Natural killer cell (primary cell): ENCODE measurements at regions not wholly inside any gene's neighbourhood (a gene's known extent, or its start where the extent isn't known, plus 50 kb on each side); places are given as distances from the start of the nearest gene placed in this dataset.

Experiments
- ATAC-seq, 3 donors: fragments of 150-1000 bp in 2 of 3; fragments of 200-7000 bp in 1 of 3; cut with Tn5 transposase; 1 replicate in 1 of 3; 2 replicates in 2 of 3; pipeline ENCODE4 v1.10.0; 2021; ENCODE audit warnings: mild to moderate bottlenecking in 2 of 3, moderate library complexity in 2 of 3
- DNase-seq, 2 donors: peaks; one replicate each; pipeline versions ENCODE4 v3.0.0 to v3.0.0-alpha.2; 2013 to 2021; ENCODE audit warnings: mixed read lengths in 1 of 2
- H3K27ac ChIP-seq: one replicate; pipeline ENCODE4 v1.5.1; 2013; ENCODE audit warnings: mild to moderate bottlenecking, low read length
- H3K27me3 ChIP-seq: one replicate; pipeline ENCODE4 v1.6.1; 2013; ENCODE audit warnings: low read length; ENCODE audit not compliant: control insufficient read depth, insufficient read depth
- H3K36me3 ChIP-seq: one replicate; pipeline ENCODE4 v1.6.1; 2013; ENCODE audit warnings: low read length; ENCODE audit not compliant: control insufficient read depth, insufficient read depth
- H3K4me1 ChIP-seq: one replicate; pipeline ENCODE4 v1.6.1; 2013; ENCODE audit warnings: low read length; ENCODE audit not compliant: control insufficient read depth, insufficient read depth
- H3K4me3 ChIP-seq: one replicate; pipeline ENCODE4 v1.5.1; 2013; ENCODE audit warnings: low read length
- H3K9me3 ChIP-seq: one replicate; pipeline ENCODE4 v1.6.1; 2013; ENCODE audit warnings: low read length; ENCODE audit not compliant: control insufficient read depth, insufficient read depth
- H3K27ac Mint-ChIP-seq, 2 donors: one replicate each; pipeline ENCODE4 v1.8.0; 2022; ENCODE audit warnings: mild to moderate bottlenecking in 2 of 2, mixed read lengths in 2 of 2, moderate library complexity in 1 of 2
- H3K27me3 Mint-ChIP-seq, 2 donors: one replicate each; pipeline ENCODE4 v1.8.0; 2022; ENCODE audit warnings: low read depth in 2 of 2, mixed read lengths in 2 of 2
- H3K36me3 Mint-ChIP-seq: one replicate; pipeline ENCODE4 v1.8.0; 2022; ENCODE audit warnings: mixed read lengths
- H3K4me1 Mint-ChIP-seq, 2 donors: one replicate each; pipeline ENCODE4 v1.8.0; 2022; ENCODE audit warnings: mixed read lengths in 2 of 2
- H3K4me3 Mint-ChIP-seq: one replicate; pipeline ENCODE4 v1.8.0; 2022; ENCODE audit warnings: mild to moderate bottlenecking, moderate library complexity, mixed read lengths
- H3K9me3 Mint-ChIP-seq, 2 donors: one replicate each; pipeline ENCODE4 v1.8.0; 2022; ENCODE audit warnings: mixed read lengths in 2 of 2
- CTCF ChIP-seq: fragments of 200-600 bp; IDR thresholded peaks from one replicate; pipeline ENCODE4 v1.8.0; 2022; ENCODE audit warnings: antibody characterized with exemption
- WGBS: methylation state at CpG from one replicate; pipeline ENCODE4 v1.1.7; 2013; ENCODE audit warnings: missing lambda C conversion rate; ENCODE audit not compliant: insufficient coverage; 5-methylcytosine and 5-hydroxymethylcytosine counted together
- intact Hi-C: fragments of 100-400 bp; cut with micrococcal nuclease; formaldehyde crosslinking; loops from one replicate; pipeline ENCODE4 v1.14.2; 2022

DNA sequence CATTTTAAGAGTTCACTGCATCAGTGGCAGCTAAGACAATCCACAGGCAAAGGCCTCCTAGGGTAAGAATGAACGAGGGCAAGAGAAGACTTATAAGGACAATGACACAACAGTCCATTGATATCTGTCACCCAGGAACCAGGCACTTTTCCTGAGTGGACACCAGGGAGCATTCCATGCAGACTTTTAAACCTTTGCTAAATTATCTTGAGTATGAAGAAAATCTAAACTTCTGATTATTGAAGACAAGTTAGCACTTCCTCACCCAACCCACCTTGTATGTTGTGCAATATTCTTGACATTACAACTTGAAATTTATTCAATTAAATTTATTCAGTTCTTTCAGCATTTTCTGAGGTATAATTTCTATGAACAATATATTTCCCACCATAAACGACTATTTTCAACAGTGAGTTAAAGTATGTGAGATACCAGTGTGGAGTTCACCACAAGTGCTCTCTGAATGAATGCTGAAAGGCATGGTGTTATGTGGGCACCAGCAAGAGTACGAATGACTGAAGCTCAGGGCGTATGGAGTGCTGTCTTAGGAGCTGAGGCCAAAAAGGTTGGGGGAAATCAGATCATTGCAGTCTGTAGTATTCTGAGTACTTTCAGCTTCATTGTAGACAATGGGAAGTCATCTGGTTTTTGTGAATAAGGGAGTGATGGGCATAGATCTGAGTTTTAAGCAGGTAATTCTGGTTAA is 124.3 kb upstream of the LMNTD1 start:
- no peak for DNase-seq
- Mint-ChIP-seq H3K9me3 (no peaks in the 10 kb centered on the region), H3K4me3 (no peak overlapping the region), H3K27me3 (peaks cover 0 to 4% of the 10 kb centered on the region in 2 donors), H3K27ac (no peak overlapping the region), H3K4me1 (no peaks in the 10 kb centered on the region), H3K36me3 (no peaks in the 10 kb centered on the region)
- H3K4me3 ChIP-seq: no peak overlapping the region
- intact Hi-C loops: no loop called here
- no peak for TF ChIP-seq CTCF
- no peaks in the 10 kb centered on the region for H3K36me3 ChIP-seq
- H3K27me3 ChIP-seq: no peaks in the 10 kb centered on the region
- no peak overlapping the region for H3K27ac ChIP-seq
- 76% methylated on average over 3 of the region's 4 CpGs for WGBS
- ATAC-seq: no peak
- H3K9me3 ChIP-seq: no peaks in the 10 kb centered on the region
- no peaks in the 10 kb centered on the region for H3K4me1 ChIP-seq

- no peaks in the 10 kb centered on the region for H3K9me3 ChIP-seq
- DNase-seq (no peak), ATAC-seq (no peak)
- no peaks in the 10 kb centered on the region for H3K9me3 Mint-ChIP-seq
- H3K36me3 Mint-ChIP-seq: no peaks in the 10 kb centered on the region
- no peak overlapping the region for H3K27ac ChIP-seq
- no peak overlapping the region for H3K27ac Mint-ChIP-seq
- no peak for TF ChIP-seq CTCF
- no peaks in the 10 kb centered on the region for H3K4me1 Mint-ChIP-seq
- intact Hi-C loops: no loop called here
- H3K27me3 ChIP-seq: no peaks in the 10 kb centered on the region
- H3K4me1 ChIP-seq: no peaks in the 10 kb centered on the region
- H3K27me3 Mint-ChIP-seq: peaks cover 0 to 9% of the 10 kb centered on the region in 2 donors
- no peak overlapping the region for H3K4me3 ChIP-seq
- WGBS: 82% methylated on average over 4 of the region's 4 CpGs
- H3K4me3 Mint-ChIP-seq: no peak overlapping the region
- no peaks in the 10 kb centered on the region for H3K36me3 ChIP-seq
Measured at GRCh38 chr12:25681580-25681979, 128.5 kb upstream of the LMNTD1 start.

DNA sequence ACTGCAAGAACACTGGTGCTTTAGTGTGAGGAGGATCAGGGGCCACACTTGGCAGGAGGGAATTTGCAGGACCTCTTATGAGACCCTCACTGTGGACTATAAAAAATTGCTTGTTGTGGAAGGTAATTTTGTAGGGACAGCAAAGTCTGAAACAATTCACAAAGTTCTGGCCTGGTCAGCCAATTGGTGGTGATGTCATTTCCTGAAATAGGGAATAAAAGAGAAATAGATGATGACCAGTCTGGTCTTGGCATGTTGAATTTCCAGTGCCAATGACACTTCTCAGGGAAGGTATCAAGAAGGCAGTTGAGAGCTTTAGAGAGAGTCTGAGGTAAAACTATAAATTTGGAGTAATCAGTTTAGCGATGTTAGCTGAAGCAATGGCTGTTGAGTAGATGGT is 129.3 kb upstream of the LMNTD1 start:
- Mint-ChIP-seq H3K27ac (no peak overlapping the region), H3K4me1 (no peaks in the 10 kb centered on the region), H3K4me3 (no peak overlapping the region), H3K9me3 (no peaks in the 10 kb centered on the region), H3K36me3 (no peaks in the 10 kb centered on the region), H3K27me3 (peaks cover 0 to 9% of the 10 kb centered on the region in 2 donors)
- Histone ChIP-seq H3K4me1 (no peaks in the 10 kb centered on the region), H3K9me3 (no peaks in the 10 kb centered on the region), H3K27me3 (no peaks in the 10 kb centered on the region), H3K4me3 (no peak overlapping the region), H3K27ac (no peak overlapping the region), H3K36me3 (no peaks in the 10 kb centered on the region)
- DNase-seq (no peak), ATAC-seq (no peak)
- intact Hi-C loops: no loop called here
- no peak for TF ChIP-seq CTCF
- 100% methylated on average over 1 of the region's 1 CpG for WGBS

- no peak overlapping the region for H3K4me3 Mint-ChIP-seq
Measured at GRCh38 chr12:25684070-25684469, 131.0 kb upstream of the LMNTD1 start.

More at GRCh38 chr12:25684070-25684469, 131.0 kb upstream of the LMNTD1 start:
- H3K27ac Mint-ChIP-seq: no peak overlapping the region
- no peak for ATAC-seq
- Histone ChIP-seq H3K4me1 (no peaks in the 10 kb centered on the region), H3K27ac (no peak overlapping the region), H3K9me3 (no peaks in the 10 kb centered on the region), H3K36me3 (no peaks in the 10 kb centered on the region), H3K4me3 (no peak overlapping the region), H3K27me3 (no peaks in the 10 kb centered on the region)
- no peak for DNase-seq
- no peaks in the 10 kb centered on the region for H3K36me3 Mint-ChIP-seq
- no peak for TF ChIP-seq CTCF
- H3K9me3 Mint-ChIP-seq: no peaks in the 10 kb centered on the region
- H3K4me1 Mint-ChIP-seq: no peaks in the 10 kb centered on the region
- 72% methylated on average over 2 of the region's 2 CpGs for WGBS
- peaks cover 0 to 10% of the 10 kb centered on the region in 2 donors for H3K27me3 Mint-ChIP-seq
- intact Hi-C loops: no loop called here
